Breast epithelium (tissue), 4 donors: ENCODE measurements at regions not wholly inside any gene's neighbourhood (a gene's known extent, or its start where the extent isn't known, plus 50 kb on each side); places are given as distances from the start of the nearest gene placed in this dataset.
"Not testable (repeated sequence)": the region's sequence is repeated elsewhere in the genome, so short reads cannot be mapped to it uniquely, and the experiment has no call there.

Source experiments
- DNase-seq, 2 donors: peaks; one replicate each; pipeline ENCODE4 v3.0.0-alpha.2; 2019; ENCODE audit warnings: low spot score in 2 of 2
- H3K27ac ChIP-seq, 2 donors: fragments of 200-600 bp; sonication (generic) in 1 of 2; one replicate each; pipeline ENCODE4 v1.5.1; 2016 to 2019; ENCODE audit warnings: mild to moderate bottlenecking in 1 of 2
- H3K27me3 ChIP-seq, 2 donors: fragments of 200-600 bp; sonication (generic) in 1 of 2; one replicate each; pipeline versions ENCODE4 v1.5.1 to v1.6.0; 2017 to 2019; ENCODE audit warnings: control low read depth in 1 of 2, mild to moderate bottlenecking in 1 of 2
- H3K36me3 ChIP-seq: fragments of 200-600 bp; one replicate; pipeline ENCODE4 v1.5.1; 2019
- H3K4me1 ChIP-seq, 2 donors: fragments of 200-600 bp; sonication (generic); one replicate each; pipeline ENCODE4 v1.5.1; 2016 to 2019; ENCODE audit warnings: control low read depth in 1 of 2
- H3K4me3 ChIP-seq, 3 donors: fragments of 200-600 bp; sonication (generic); 1 replicate in 2 of 3; 2 replicates in 1 of 3; pipeline ENCODE4 v1.5.1; 2016 to 2019; ENCODE audit warnings: mild to moderate bottlenecking in 3 of 3, moderate library complexity in 2 of 3
- H3K9me3 ChIP-seq, 2 donors: fragments of 200-600 bp; sonication (generic) in 1 of 2; one replicate each; pipeline ENCODE4 v1.5.1; 2016 to 2019; ENCODE audit warnings: control low read depth in 1 of 2
- POLR2A ChIP-seq: fragments of 450-650 bp; IDR thresholded peaks from one replicate; pipeline ENCODE4 v1.6.1; 2016; ENCODE audit warnings: antibody characterized with exemption, mild to moderate bottlenecking, moderate library complexity
- POLR2AphosphoS5 ChIP-seq, 3 donors: sonication (generic); formaldehyde crosslinking; IDR thresholded peaks; one replicate each; pipeline ENCODE4 v1.6.1; 2017; ENCODE audit warnings: antibody characterized with exemption in 3 of 3
- intact Hi-C: fragments of 100-400 bp; cut with DNase I; formaldehyde crosslinking; loops from one replicate; pipeline ENCODE4 v1.15.1; 2023; ENCODE audit warnings: low total_unique reads
- TF ChIP-seq, protein P1 (sequence below), 3 donors: fragments of 450-650 bp; IDR thresholded peaks; one replicate each; pipeline ENCODE4 v1.5.1; 2016 to 2017; ENCODE audit warnings: antibody characterized with exemption in 3 of 3, mild to moderate bottlenecking in 3 of 3, moderate library complexity in 3 of 3

GRCh38 chr3:165614337-165614736 is 222.9 kb downstream of the BCHE start:
- no peak for DNase-seq
- intact Hi-C loops = no loop called here
- Histone ChIP-seq H3K4me1 (no peaks in the 10 kb centered on the region), H3K4me3 (no peak overlapping the region), H3K36me3 (no peaks in the 10 kb centered on the region), H3K9me3 (no peaks in the 10 kb centered on the region), H3K27ac (no peak overlapping the region), H3K27me3 (no peaks in the 10 kb centered on the region)
- TF ChIP-seq, protein P1, sequence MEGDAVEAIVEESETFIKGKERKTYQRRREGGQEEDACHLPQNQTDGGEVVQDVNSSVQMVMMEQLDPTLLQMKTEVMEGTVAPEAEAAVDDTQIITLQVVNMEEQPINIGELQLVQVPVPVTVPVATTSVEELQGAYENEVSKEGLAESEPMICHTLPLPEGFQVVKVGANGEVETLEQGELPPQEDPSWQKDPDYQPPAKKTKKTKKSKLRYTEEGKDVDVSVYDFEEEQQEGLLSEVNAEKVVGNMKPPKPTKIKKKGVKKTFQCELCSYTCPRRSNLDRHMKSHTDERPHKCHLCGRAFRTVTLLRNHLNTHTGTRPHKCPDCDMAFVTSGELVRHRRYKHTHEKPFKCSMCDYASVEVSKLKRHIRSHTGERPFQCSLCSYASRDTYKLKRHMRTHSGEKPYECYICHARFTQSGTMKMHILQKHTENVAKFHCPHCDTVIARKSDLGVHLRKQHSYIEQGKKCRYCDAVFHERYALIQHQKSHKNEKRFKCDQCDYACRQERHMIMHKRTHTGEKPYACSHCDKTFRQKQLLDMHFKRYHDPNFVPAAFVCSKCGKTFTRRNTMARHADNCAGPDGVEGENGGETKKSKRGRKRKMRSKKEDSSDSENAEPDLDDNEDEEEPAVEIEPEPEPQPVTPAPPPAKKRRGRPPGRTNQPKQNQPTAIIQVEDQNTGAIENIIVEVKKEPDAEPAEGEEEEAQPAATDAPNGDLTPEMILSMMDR (IDR thresholded peaks at IDR 0.05) = no peak
- no peak for TF ChIP-seq POLR2AphosphoS5 (IDR thresholded peaks at IDR 0.05)
- TF ChIP-seq POLR2A = no peak

DNA sequence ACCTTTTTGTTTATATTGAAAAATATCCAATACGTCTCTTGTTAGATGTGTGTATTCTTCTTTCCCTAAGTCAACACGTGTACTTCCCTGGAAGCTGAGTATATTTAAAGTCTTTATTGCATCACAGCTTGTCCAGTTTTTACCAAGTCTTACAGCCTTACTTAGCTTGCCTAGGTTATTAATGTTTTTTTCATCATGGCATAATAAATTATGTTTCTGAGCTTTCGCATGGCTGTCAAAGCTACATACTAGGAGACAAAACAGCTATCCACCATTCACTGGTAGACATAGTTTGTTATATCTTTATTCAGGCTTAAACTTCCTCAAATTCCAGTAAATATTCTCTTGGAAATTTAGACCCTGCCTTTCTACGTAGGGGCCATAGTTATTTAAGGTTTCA is 224.2 kb downstream of the BCHE start:
- intact Hi-C loops = no loop called here
- Histone ChIP-seq H3K4me3 (no peak overlapping the region), H3K4me1 (no peaks in the 10 kb centered on the region), H3K36me3 (no peaks in the 10 kb centered on the region), H3K27ac (no peak overlapping the region), H3K27me3 (no peaks in the 10 kb centered on the region), H3K9me3 (no peaks in the 10 kb centered on the region)
- DNase-seq = no peak
- no peak for TF ChIP-seq POLR2A
- no peak for TF ChIP-seq POLR2AphosphoS5 (IDR thresholded peaks at IDR 0.05)
- TF ChIP-seq, protein P1 (IDR thresholded peaks at IDR 0.05) = no peak

- no peaks in the 10 kb centered on the region for H3K36me3 ChIP-seq
- H3K4me1 ChIP-seq = no peaks in the 10 kb centered on the region
- H3K4me3 ChIP-seq = no peak overlapping the region
- no peak for DNase-seq
- H3K27me3 ChIP-seq = no peaks in the 10 kb centered on the region
- no peaks in the 10 kb centered on the region for H3K9me3 ChIP-seq
- TF ChIP-seq, protein P1 (IDR thresholded peaks at IDR 0.05) = no peak
- TF ChIP-seq POLR2AphosphoS5 (IDR thresholded peaks at IDR 0.05) = no peak
- TF ChIP-seq POLR2A = no peak
- H3K27ac ChIP-seq = no peak overlapping the region
- intact Hi-C loops = no loop called here
Measured at GRCh38 chr3:165607221-165607620, 230.0 kb downstream of the BCHE start.

DNA sequence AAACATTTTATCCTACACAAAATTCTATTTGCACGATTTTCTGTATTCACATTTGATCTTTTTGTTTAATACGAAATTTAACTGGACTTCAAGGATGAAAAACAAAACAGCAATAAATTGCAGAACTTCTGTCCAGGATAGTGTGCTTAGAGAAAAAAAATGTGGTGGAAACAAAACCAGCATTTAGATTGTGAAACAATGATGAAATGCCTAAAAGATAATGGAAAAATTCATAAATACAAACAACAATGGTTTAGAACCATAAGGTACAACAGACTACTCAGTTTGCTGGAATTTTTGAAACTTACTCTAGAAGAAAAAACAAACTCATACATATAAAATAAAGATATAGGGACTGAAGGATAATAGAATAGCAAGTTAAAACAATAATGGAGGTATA is 234.0 kb downstream of the BCHE start:
- TF ChIP-seq POLR2AphosphoS5 (IDR thresholded peaks at IDR 0.05) (no peak), POLR2A (no peak)
- TF ChIP-seq, protein P1 (IDR thresholded peaks at IDR 0.05) = no peak
- intact Hi-C loops = no loop called here
- Histone ChIP-seq H3K9me3 (no peaks in the 10 kb centered on the region), H3K4me3 (no peak overlapping the region), H3K27me3 (no peaks in the 10 kb centered on the region), H3K27ac (no peak overlapping the region), H3K4me1 (no peaks in the 10 kb centered on the region), H3K36me3 (no peaks in the 10 kb centered on the region)
- DNase-seq = no peak

- DNase-seq, H3K36me3 ChIP-seq, intact Hi-C loops, H3K27ac ChIP-seq, H3K9me3 ChIP-seq, H3K27me3 ChIP-seq, H3K4me1 ChIP-seq, H3K4me3 ChIP-seq: not testable (repeated sequence)
Measured at GRCh38 chr3:165572566-165572965, 264.7 kb downstream of the BCHE start.

GRCh38 chr3:165568907-165569462 is 268.2 kb downstream of the BCHE start:
- no peak overlapping the region for H3K4me3 ChIP-seq
- intact Hi-C loops = no loop called here
- no peaks in the 10 kb centered on the region for H3K36me3 ChIP-seq
- no peak for TF ChIP-seq POLR2AphosphoS5 (IDR thresholded peaks at IDR 0.05)
- no peak for TF ChIP-seq POLR2A
- TF ChIP-seq, protein P1 (IDR thresholded peaks at IDR 0.05) = no peak
- H3K9me3 ChIP-seq = no peaks in the 10 kb centered on the region
- H3K4me1 ChIP-seq = no peaks in the 10 kb centered on the region
- no peak for DNase-seq
- no peaks in the 10 kb centered on the region for H3K27me3 ChIP-seq
- H3K27ac ChIP-seq = no peak overlapping the region
